GM23248 (cell line): ENCODE measurements at regions not wholly inside any gene's neighbourhood (a gene's known extent, or its start where the extent isn't known, plus 50 kb on each side); places are given as distances from the start of the nearest gene placed in this dataset.

Source experiments
- DNase-seq: peaks from one replicate; pipeline ENCODE4 v3.0.0-alpha.2; 2015
- H2AFZ ChIP-seq: fragments of 200-600 bp; sonication (generic); 2 replicates; pipeline ENCODE4 v1.6.1; 2016; ENCODE audit warnings: antibody characterized with exemption
- H3F3A ChIP-seq: fragments of 200-600 bp; sonication (generic); 2 replicates; pipeline ENCODE4 v1.6.1; 2016; ENCODE audit warnings: mild to moderate bottlenecking, antibody characterized with exemption, mixed run types; ENCODE audit not compliant: insufficient read depth
- H3K27ac ChIP-seq: fragments of 200-600 bp; sonication (generic); 2 replicates; pipeline ENCODE4 v1.5.1; 2016; ENCODE audit warnings: mild to moderate bottlenecking
- H3K27me3 ChIP-seq: fragments of 200-600 bp; sonication (generic); replicated peaks from 2 replicates; pipeline ENCODE4 v1.6.1; 2016; ENCODE audit warnings: mild to moderate bottlenecking; ENCODE audit not compliant: insufficient read depth
- H3K36me3 ChIP-seq: fragments of 200-600 bp; sonication (generic); 2 replicates; pipeline ENCODE4 v1.6.1; 2016; ENCODE audit warnings: low read depth, mild to moderate bottlenecking
- H3K4me1 ChIP-seq: fragments of 200-600 bp; sonication (generic); 2 replicates; pipeline ENCODE4 v1.6.1; 2016; ENCODE audit warnings: mild to moderate bottlenecking; ENCODE audit not compliant: insufficient read depth
- H3K4me2 ChIP-seq: fragments of 200-600 bp; sonication (generic); one replicate; pipeline ENCODE4 v1.6.1; 2016; ENCODE audit warnings: mild to moderate bottlenecking; ENCODE audit not compliant: unreplicated experiment
- H3K4me3 ChIP-seq: fragments of 200-600 bp; sonication (generic); 2 replicates; pipeline ENCODE4 v1.5.1; 2016; ENCODE audit warnings: mild to moderate bottlenecking
- H3K79me2 ChIP-seq: fragments of 200-600 bp; sonication (generic); 2 replicates; pipeline ENCODE4 v1.6.1; 2016; ENCODE audit warnings: mild to moderate bottlenecking; ENCODE audit not compliant: insufficient read depth
- H3K9ac ChIP-seq: fragments of 200-600 bp; sonication (generic); 2 replicates; pipeline ENCODE4 v1.6.1; 2016; ENCODE audit warnings: mild to moderate bottlenecking
- H3K9me2 ChIP-seq: fragments of 200-600 bp; sonication (generic); 2 replicates; pipeline ENCODE4 v1.6.1; 2016; ENCODE audit warnings: mixed run types, mild to moderate bottlenecking, moderate library complexity; ENCODE audit not compliant: insufficient read depth
- H3K9me3 ChIP-seq: fragments of 200-600 bp; sonication (generic); one replicate; pipeline ENCODE4 v1.6.1; 2017; ENCODE audit warnings: low read depth
- H4K20me1 ChIP-seq: fragments of 200-600 bp; sonication (generic); 2 replicates; pipeline ENCODE4 v1.6.0; 2016; ENCODE audit not compliant: insufficient read depth
- EZH2 ChIP-seq: fragments of 200-600 bp; sonication (generic); IDR thresholded peaks from 2 replicates; pipeline ENCODE4 v1.6.1; 2018; ENCODE audit warnings: antibody characterized with exemption, mild to moderate bottlenecking; ENCODE audit not compliant: insufficient read depth, poor library complexity, severe bottlenecking
- EZH2phosphoT487 ChIP-seq: fragments of 200-600 bp; sonication (generic); IDR thresholded peaks from 2 replicates; pipeline ENCODE4 v1.6.1; 2018; ENCODE audit warnings: antibody characterized with exemption, moderate library complexity, mild to moderate bottlenecking, low read depth; ENCODE audit not compliant: insufficient read depth
- WGBS, 2 experiments: methylation state at CpG; one replicate each; pipeline ENCODE4 v1.1.6; 2015 to 2017; ENCODE audit warnings: low lambda C conversion rate in 2 of 2, low coverage in 1 of 2; ENCODE audit errors: missing lambda C conversion rate in 2 of 2; 5-methylcytosine and 5-hydroxymethylcytosine counted together
- in situ Hi-C: fragments of 300-500 bp; cut with MboI; formaldehyde crosslinking; loops from 2 replicates; pipeline ENCODE4 v1.15.0; 2020

GRCh38 chr12:98058838-98059237, 456.6 kb upstream of the TMPO start:
- H3K9me2 ChIP-seq: no peaks in the 10 kb centered on the region
- no peak for DNase-seq
- no peaks in the 10 kb centered on the region for H3K9me3 ChIP-seq
- H3F3A ChIP-seq: no peaks in the 10 kb centered on the region
- no peak overlapping the region for H3K27ac ChIP-seq
- H3K36me3 ChIP-seq: no peaks in the 10 kb centered on the region
- no peak for TF ChIP-seq EZH2
- no peak for TF ChIP-seq EZH2phosphoT487
- H3K27me3 ChIP-seq: no peaks in the 10 kb centered on the region
- no peaks in the 10 kb centered on the region for H3K79me2 ChIP-seq
- in situ Hi-C loops: no loop called here
- H3K4me1 ChIP-seq: no peaks in the 10 kb centered on the region
- H4K20me1 ChIP-seq: no peaks in the 10 kb centered on the region
- H3K9ac ChIP-seq: no peak overlapping the region
- H3K4me3 ChIP-seq: no peak overlapping the region
- WGBS, 2 experiments: 21 to 23% methylated on average over 3 of the region's 3 CpGs
- no peak overlapping the region for H3K4me2 ChIP-seq
- H2AFZ ChIP-seq: no peak overlapping the region

- WGBS, 2 experiments: 40 to 65% methylated on average over 2 of the region's 2 CpGs
- no peaks in the 10 kb centered on the region for H3K27me3 ChIP-seq
- H3K9ac ChIP-seq: no peak overlapping the region
- no peaks in the 10 kb centered on the region for H3K4me1 ChIP-seq
- in situ Hi-C loops: no loop called here
- H3K79me2 ChIP-seq: no peaks in the 10 kb centered on the region
- H4K20me1 ChIP-seq: no peaks in the 10 kb centered on the region
- no peaks in the 10 kb centered on the region for H3K9me3 ChIP-seq
- H2AFZ ChIP-seq: no peak overlapping the region
- no peak overlapping the region for H3K4me2 ChIP-seq
- no peak overlapping the region for H3K4me3 ChIP-seq
- H3F3A ChIP-seq: no peaks in the 10 kb centered on the region
- no peak for DNase-seq
- no peaks in the 10 kb centered on the region for H3K36me3 ChIP-seq
- H3K27ac ChIP-seq: no peak overlapping the region
- TF ChIP-seq EZH2 (no peak), EZH2phosphoT487 (no peak)
- H3K9me2 ChIP-seq: no peaks in the 10 kb centered on the region
Measured at GRCh38 chr12:98059659-98060343, 455.6 kb upstream of the TMPO start.

- H2AFZ ChIP-seq: no peak overlapping the region
- no peaks in the 10 kb centered on the region for H3K9me3 ChIP-seq
- no peak overlapping the region for H3K9ac ChIP-seq
- H3F3A ChIP-seq: no peaks in the 10 kb centered on the region
- in situ Hi-C loops: no loop called here
- H3K27ac ChIP-seq: no peak overlapping the region
- H3K36me3 ChIP-seq: no peaks in the 10 kb centered on the region
- 14 to 23% methylated on average over 1 of the region's 1 CpG for WGBS, 2 experiments
- H3K4me3 ChIP-seq: no peak overlapping the region
- H3K4me2 ChIP-seq: no peak overlapping the region
- no peaks in the 10 kb centered on the region for H4K20me1 ChIP-seq
- DNase-seq: no peak
- TF ChIP-seq EZH2 (no peak), EZH2phosphoT487 (no peak)
- H3K27me3 ChIP-seq: no peaks in the 10 kb centered on the region
- H3K9me2 ChIP-seq: no peaks in the 10 kb centered on the region
- no peaks in the 10 kb centered on the region for H3K79me2 ChIP-seq
- no peaks in the 10 kb centered on the region for H3K4me1 ChIP-seq
Measured at GRCh38 chr12:98060411-98060810, 455.0 kb upstream of the TMPO start.

GRCh38 chr12:98062464-98063245, 452.7 kb upstream of the TMPO start:
- no peaks in the 10 kb centered on the region for H3K9me3 ChIP-seq
- H3K27me3 ChIP-seq: no peaks in the 10 kb centered on the region
- no peak overlapping the region for H3K27ac ChIP-seq
- TF ChIP-seq EZH2phosphoT487: no peak
- no peak for TF ChIP-seq EZH2
- no peak overlapping the region for H2AFZ ChIP-seq
- no peak overlapping the region for H3K4me3 ChIP-seq
- H3K9me2 ChIP-seq: no peaks in the 10 kb centered on the region
- in situ Hi-C loops: no loop called here
- H3K79me2 ChIP-seq: no peaks in the 10 kb centered on the region
- H3K36me3 ChIP-seq: no peaks in the 10 kb centered on the region
- 14 to 16% methylated on average over 11 of the region's 11 CpGs for WGBS, 2 experiments
- no peak overlapping the region for H3K9ac ChIP-seq
- no peak overlapping the region for H3K4me2 ChIP-seq
- no peaks in the 10 kb centered on the region for H3K4me1 ChIP-seq
- DNase-seq: no peak
- H4K20me1 ChIP-seq: no peaks in the 10 kb centered on the region
- H3F3A ChIP-seq: no peaks in the 10 kb centered on the region
